Thyroid gland (tissue), 4 donors: ENCODE measurements at regions not wholly inside any gene's neighbourhood (a gene's known extent, or its start where the extent isn't known, plus 50 kb on each side); places are given as distances from the start of the nearest gene placed in this dataset.

Experiments
- DNase-seq, 2 donors: peaks; one replicate each; pipeline ENCODE4 v3.0.0-alpha.2; 2019
- H3K27ac ChIP-seq, 3 donors: fragments of 200-600 bp; sonication (generic); 1 replicate in 2 of 3; 2 replicates in 1 of 3; pipeline ENCODE4 v1.5.1; 2016 to 2019; ENCODE audit warnings: mild to moderate bottlenecking in 1 of 3, moderate library complexity in 1 of 3
- H3K27me3 ChIP-seq: fragments of 200-600 bp; sonication (generic); one replicate; pipeline ENCODE4 v1.5.1; 2019
- H3K36me3 ChIP-seq, 2 donors: fragments of 200-600 bp; sonication (generic); one replicate each; pipeline ENCODE4 v1.5.1; 2016 to 2019
- H3K4me1 ChIP-seq, 2 donors: fragments of 200-600 bp; sonication (generic); one replicate each; pipeline ENCODE4 v1.5.1; 2017 to 2019
- H3K4me3 ChIP-seq, 3 donors: fragments of 200-600 bp; sonication (generic); replicated peaks in 1 of 3; 1 replicate in 2 of 3; 2 replicates in 1 of 3; pipeline ENCODE4 v1.5.1; 2016; ENCODE audit warnings: mild to moderate bottlenecking in 1 of 3
- H3K9me3 ChIP-seq: fragments of 200-600 bp; sonication (generic); one replicate; pipeline ENCODE4 v1.5.1; 2017
- POLR2A ChIP-seq, 2 donors: fragments of 450-650 bp; IDR thresholded peaks; one replicate each; pipeline ENCODE4 v1.6.1; 2017; ENCODE audit warnings: antibody characterized with exemption in 2 of 2, mild to moderate bottlenecking in 2 of 2, moderate library complexity in 1 of 2
- WGBS, 2 donors: methylation state at CpG; one replicate each; pipeline ENCODE4 v1.1.5; 2017; 5-methylcytosine and 5-hydroxymethylcytosine counted together
- intact Hi-C: fragments of 100-400 bp; cut with DNase I; formaldehyde crosslinking; loops from one replicate; pipeline ENCODE4 v1.15.1; 2023
- TF ChIP-seq, protein P1 (sequence below), 6 experiments: fragments of 200-600 bp in 3 of 6; fragments of 450-650 bp in 3 of 6; sonication (generic) in 3 of 6; IDR thresholded peaks; one replicate each; pipeline ENCODE4 v1.5.1; 2016 to 2019; ENCODE audit warnings: antibody characterized with exemption in 6 of 6, mild to moderate bottlenecking in 2 of 6, inconsistent platforms in 1 of 6, moderate library complexity in 1 of 6

DNA sequence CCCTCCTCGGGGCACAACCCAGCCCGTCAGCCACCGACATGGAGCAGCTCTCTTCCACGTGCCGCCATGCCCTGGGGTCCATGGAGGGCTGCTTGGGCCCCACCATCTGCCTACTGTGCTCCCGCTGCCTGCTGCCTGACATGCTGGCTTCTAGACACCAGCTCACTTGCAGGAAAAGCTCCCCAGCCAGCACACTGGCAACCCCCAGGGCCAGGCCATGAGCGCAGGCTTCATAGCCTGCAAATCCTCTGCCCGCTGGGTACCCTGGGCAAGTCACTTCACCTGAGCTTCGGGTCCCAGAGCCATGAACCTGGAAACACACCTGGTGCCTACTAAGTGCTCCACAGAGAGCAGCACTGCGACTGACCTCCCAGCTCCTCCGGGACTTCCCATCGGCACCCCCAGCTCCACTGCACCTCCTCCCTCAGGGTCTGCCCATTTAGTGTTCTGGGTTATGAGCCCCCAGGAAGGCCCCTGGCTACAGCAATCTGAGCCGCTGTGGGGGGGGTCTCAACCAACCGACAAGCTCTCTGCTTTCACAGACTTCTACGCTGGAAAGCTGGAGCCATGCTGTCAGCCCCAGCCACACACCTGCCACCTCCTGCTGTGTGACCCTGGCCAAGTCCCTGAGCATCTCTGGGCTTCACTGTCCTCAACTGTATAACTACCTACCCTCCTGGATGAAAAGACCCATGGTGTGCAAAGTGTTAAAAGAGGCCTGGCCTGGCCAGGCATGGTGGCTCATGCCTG is 139.2 kb downstream of the CRYBB2 start:
- Histone ChIP-seq H3K4me3 (no peak overlapping the region), H3K27ac (no peak overlapping the region), H3K9me3 (no peaks in the 10 kb centered on the region), H3K36me3 (peaks cover 36 to 39% of the 10 kb centered on the region in 2 donors), H3K4me1 (peaks cover 4 to 14% of the 10 kb centered on the region in 2 donors), H3K27me3 (no peaks in the 10 kb centered on the region)
- no peak for DNase-seq
- TF ChIP-seq POLR2A (IDR thresholded peaks at IDR 0.05): no peak
- TF ChIP-seq, protein P1, sequence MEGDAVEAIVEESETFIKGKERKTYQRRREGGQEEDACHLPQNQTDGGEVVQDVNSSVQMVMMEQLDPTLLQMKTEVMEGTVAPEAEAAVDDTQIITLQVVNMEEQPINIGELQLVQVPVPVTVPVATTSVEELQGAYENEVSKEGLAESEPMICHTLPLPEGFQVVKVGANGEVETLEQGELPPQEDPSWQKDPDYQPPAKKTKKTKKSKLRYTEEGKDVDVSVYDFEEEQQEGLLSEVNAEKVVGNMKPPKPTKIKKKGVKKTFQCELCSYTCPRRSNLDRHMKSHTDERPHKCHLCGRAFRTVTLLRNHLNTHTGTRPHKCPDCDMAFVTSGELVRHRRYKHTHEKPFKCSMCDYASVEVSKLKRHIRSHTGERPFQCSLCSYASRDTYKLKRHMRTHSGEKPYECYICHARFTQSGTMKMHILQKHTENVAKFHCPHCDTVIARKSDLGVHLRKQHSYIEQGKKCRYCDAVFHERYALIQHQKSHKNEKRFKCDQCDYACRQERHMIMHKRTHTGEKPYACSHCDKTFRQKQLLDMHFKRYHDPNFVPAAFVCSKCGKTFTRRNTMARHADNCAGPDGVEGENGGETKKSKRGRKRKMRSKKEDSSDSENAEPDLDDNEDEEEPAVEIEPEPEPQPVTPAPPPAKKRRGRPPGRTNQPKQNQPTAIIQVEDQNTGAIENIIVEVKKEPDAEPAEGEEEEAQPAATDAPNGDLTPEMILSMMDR (IDR thresholded peaks at IDR 0.05): no peak
- intact Hi-C loops: no loop called here
- 92 to 94% methylated on average over 10 to 14 of the region's 15 CpGs for WGBS, 2 donors

DNA sequence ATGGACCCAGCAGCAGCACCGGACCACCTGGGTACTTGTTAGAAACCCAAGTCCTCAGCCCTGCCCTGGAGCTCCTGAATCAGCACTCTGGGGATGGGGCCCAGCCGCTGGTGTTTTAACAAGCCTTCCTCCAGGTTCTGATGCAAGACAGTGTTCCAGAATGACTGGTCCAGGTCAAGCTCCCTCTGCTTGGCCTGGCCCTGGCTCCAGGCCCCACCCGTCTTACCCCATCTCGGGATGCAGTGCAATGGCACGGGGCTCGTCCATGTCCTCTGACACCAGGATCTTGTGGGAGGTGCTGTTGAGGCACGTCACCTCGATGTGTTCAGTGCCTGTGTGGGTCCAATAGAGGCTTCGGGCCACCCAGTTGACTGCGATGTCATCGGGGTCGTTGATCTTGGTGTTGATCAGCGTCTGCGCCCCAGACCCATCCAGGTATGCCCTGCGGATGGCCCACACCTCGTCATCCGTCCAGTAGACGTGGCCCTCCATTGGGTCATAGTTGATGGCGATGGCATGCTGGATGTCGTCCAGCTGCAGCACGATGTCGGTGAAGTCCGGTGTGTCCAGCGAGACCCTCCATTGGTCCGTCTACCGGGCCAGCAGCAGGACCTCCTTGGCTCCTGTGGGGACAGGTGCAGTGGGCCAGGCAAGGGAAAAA is 140.3 kb downstream of the CRYBB2 start:
- H3K4me1 ChIP-seq: peaks cover 11 to 25% of the 10 kb centered on the region in 2 donors
- WGBS, 2 donors: 94 to 97% methylated on average over 14 to 24 of the region's 26 CpGs
- no peaks in the 10 kb centered on the region for H3K27me3 ChIP-seq
- TF ChIP-seq POLR2A (IDR thresholded peaks at IDR 0.05): no peak
- TF ChIP-seq, protein P1 (IDR thresholded peaks at IDR 0.05): no peak
- intact Hi-C loops: loop anchor here (10.0 kb wide), 1 partner anchor 85 kb away; no protein-coding TSS in a partner anchor
- DNase-seq: no peak
- no peak overlapping the region for H3K4me3 ChIP-seq
- H3K36me3 ChIP-seq: peaks cover 26 to 28% of the 10 kb centered on the region in 2 donors
- no peaks in the 10 kb centered on the region for H3K9me3 ChIP-seq
- no peak overlapping the region for H3K27ac ChIP-seq

DNA sequence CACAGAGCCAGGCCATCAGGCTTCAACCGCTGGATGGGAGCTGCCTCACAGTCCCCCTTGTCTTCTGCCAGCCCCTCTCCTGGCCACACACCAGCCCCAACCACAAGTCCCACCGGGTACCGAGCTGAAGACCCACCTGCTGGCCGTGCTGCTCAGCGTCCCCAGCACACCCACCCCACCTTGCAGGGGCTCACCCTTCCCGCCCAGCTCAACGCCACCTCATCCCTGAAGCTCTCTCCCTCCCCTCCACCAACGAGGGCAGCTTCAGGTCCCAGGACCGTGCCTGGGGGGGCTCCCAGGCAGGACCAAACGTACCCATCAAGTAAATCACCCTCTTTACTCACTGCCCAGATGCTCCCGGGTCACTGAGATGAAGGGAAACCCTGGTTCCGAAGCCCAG is 141.0 kb downstream of the CRYBB2 start:
- Histone ChIP-seq H3K4me3 (no peak overlapping the region), H3K4me1 (peaks cover 11 to 32% of the 10 kb centered on the region in 2 donors), H3K27me3 (no peaks in the 10 kb centered on the region), H3K27ac (no peak overlapping the region), H3K36me3 (peaks cover 26 to 28% of the 10 kb centered on the region in 2 donors), H3K9me3 (no peaks in the 10 kb centered on the region)
- no peak for TF ChIP-seq POLR2A (IDR thresholded peaks at IDR 0.05)
- TF ChIP-seq, protein P1 (IDR thresholded peaks at IDR 0.05): no peak
- WGBS, 2 donors: 89 to 96% methylated on average over 12 of the region's 12 CpGs
- no peak for DNase-seq
- intact Hi-C loops: loop anchor here (10.0 kb wide), 1 partner anchor 84 kb away; no protein-coding TSS in a partner anchor

DNA sequence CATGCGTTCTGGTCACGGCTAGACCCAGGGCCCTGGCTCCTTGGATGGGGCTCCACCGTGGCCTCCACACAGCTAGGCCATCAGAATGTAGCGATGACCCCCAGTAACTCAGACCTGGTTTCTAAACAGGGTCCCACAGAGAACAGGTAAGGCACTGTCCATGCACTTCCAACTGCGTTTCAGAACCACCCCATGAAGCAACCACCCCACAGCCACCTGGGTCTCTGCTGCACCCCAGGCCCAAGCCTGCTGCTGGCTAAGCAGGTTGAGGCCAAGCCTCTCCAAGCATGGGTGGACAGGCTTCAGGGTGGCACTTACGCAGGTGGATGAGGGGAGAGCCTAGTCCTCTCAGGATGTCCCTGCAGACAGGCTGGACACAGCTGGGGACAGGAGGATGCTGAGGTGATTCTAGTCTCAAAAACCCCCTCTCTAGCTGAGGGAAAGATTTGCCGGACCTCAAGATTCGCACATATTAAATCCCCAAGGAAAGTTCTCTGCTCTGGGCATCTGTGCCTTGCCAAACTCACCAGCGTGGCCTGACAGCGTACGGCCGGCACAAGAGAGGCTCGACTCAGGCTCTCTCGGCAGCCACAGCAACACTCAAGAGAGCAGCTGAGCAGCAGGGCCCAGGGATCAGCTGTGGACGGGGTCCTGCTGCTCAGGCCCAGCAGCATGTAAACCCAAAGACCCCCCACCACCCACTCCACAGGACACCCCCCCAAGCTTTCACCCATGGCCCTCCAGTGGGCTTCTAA is 141.6 kb downstream of the CRYBB2 start:
- Histone ChIP-seq H3K36me3 (peaks cover 24 to 26% of the 10 kb centered on the region in 2 donors), H3K9me3 (no peaks in the 10 kb centered on the region), H3K27me3 (no peaks in the 10 kb centered on the region), H3K4me3 (no peak overlapping the region), H3K27ac (no peak overlapping the region), H3K4me1 (peaks cover 11 to 36% of the 10 kb centered on the region in 2 donors)
- TF ChIP-seq, protein P1 (IDR thresholded peaks at IDR 0.05): no peak
- TF ChIP-seq POLR2A (IDR thresholded peaks at IDR 0.05): no peak
- intact Hi-C loops: loop anchor here (10.0 kb wide), 1 partner anchor 84 kb away; no protein-coding TSS in a partner anchor
- WGBS, 2 donors: 95 to 100% methylated on average over 2 to 11 of the region's 15 CpGs
- DNase-seq: no peak
